ENCODE measurements at regions not wholly inside any gene's neighbourhood (a gene's known extent, or its start where the extent isn't known, plus 50 kb on each side); places are given as distances from the start of the nearest gene placed in this dataset.
"Not testable (repeated sequence)": the region's sequence is repeated elsewhere in the genome, so short reads cannot be mapped to it uniquely, and the experiment has no call there.

GRCh38 chr15:39409876-39410530, 170.9 kb upstream of the THBS1 start:
- no peak for FAIRE-seq

- FAIRE-seq, result no peak
Measured at GRCh38 chr15:39411102-39411989, 169.5 kb upstream of the THBS1 start.

DNA sequence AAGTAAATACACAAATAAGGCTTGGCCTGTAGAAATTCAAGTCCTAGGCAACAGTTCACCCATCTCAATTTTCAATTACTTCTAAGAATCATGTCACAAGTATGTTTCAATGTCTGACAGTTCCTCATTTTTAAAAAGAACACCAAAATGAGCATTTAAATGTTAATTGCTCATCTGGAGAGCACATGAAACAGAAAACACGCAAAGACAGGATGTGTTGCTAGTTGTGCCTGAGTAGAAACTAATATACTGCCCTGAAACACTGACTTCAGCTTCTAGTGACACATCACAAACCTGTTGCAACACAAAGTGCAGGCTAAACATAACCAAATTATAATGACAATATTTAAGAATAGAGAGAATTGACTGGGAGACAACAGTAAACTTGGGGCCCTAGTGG, 167.3 kb upstream of the THBS1 start:
- no peak for FAIRE-seq

- FAIRE-seq, result no peak
Measured at GRCh38 chr15:39414201-39414600, 166.7 kb upstream of the THBS1 start.

DNA sequence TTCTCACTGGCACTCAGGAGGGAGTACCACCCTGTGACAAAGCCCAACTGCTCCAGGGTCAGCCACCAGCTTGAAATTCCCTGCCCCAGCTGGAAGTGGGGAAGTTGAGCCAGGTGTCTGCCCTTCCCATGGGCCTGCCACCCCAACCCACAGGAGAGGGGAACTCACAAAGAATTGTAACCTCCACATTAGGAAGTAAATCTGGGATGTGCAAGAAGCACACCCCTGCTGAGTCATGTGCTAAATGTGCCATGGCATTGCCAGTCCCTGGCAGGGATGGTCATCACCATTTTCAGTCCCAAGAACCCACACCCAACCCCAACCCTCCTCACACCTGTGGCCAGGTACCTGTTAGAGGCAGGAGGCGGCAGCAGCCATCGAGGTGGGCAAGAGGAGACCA, 165.2 kb upstream of the THBS1 start:
- FAIRE-seq, result no peak

DNA sequence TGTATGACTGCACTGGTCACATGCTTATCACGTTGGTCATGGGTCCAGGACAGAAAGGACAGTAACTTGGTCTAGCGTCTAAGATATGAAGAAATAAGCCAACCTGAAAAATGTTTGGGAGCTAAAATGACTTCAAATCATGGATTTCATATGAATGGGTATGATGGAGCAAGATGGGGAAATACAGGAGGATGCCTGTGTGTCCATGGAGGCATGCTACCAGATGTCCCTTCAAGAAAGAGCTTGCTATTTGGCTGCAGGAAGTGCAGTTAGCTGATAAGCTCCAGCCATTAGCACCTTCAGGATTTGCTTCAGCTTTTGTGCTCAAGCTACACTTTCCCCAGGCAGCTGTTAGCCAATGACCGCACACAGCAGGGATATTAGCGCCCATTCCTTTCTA, 164.6 kb upstream of the THBS1 start:
- FAIRE-seq, result no peak

DNA sequence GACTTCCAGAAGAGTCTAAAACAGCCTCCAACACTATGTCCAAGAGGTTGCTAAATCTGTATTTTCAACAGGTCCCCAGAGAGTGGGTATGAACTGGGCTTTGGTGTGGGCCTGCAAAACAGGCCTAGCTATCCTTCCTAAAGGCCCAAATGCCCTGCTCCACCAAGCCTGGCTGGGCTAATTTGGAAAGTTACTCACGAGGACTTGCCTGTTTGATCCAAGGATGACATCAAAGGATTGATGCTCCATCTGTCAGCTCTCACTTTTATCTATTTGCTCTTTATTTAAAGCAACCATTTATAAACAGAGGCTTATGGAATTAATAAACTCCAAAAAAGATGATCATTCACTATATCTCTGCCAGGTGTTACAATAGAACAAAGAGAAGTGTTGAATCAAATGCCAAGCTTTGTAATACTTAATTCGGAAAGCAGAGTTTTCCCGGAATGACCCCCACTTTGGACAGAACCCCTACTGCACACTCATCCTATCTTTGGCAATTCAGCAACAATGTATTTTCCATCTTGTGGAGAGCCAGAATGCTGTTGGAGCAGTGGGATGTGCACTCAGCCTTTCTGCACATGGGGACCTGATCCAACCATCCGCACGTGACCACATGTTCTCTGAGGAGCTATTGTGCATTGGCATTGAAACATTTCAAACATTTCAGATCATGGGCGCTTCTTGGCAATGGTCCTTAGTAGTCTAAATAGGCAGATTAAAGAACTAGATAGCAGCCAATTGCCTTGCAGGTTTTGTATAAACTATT, 163.3 kb upstream of the THBS1 start:
- no peak for FAIRE-seq

GRCh38 chr15:39419651-39420050, 161.2 kb upstream of the THBS1 start:
- no peak for FAIRE-seq

DNA sequence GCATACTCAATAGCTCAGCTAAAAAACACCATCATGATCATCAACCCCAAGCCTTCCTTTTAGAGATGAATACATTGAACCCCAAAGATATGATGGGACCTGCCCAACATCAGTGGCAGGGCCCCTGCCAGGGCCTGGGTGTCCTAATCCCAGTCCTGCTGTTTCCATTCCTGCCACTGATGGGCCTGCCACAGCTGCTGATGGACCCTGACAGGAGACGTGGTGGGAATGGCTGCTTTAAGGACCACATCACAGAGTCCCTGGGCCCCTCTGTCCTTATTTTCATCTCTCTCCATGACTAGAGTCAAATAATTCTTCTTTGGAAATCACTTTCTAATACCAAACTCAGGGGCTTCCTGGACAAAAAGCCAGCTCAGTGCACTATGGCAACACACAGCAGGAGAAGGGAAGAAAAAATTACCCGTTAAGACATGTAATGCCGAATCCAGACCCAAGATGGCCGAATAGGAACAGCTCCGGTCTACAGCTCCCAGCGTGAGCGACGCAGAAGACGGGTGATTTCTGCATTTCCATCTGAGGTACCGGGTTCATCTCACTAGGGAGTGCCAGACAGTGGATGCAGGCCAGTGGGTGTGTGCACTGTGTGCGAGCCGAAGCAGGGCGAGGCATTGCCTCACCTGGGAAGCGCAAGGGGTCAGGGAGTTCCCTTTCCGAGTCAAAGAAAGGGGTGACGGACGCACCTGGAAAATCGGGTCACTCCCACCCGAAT, 160.6 kb upstream of the THBS1 start:
- not testable (repeated sequence) for FAIRE-seq

GRCh38 chr15:39420853-39421192, 160.1 kb upstream of the THBS1 start:
- FAIRE-seq, result not testable (repeated sequence)

DNA sequence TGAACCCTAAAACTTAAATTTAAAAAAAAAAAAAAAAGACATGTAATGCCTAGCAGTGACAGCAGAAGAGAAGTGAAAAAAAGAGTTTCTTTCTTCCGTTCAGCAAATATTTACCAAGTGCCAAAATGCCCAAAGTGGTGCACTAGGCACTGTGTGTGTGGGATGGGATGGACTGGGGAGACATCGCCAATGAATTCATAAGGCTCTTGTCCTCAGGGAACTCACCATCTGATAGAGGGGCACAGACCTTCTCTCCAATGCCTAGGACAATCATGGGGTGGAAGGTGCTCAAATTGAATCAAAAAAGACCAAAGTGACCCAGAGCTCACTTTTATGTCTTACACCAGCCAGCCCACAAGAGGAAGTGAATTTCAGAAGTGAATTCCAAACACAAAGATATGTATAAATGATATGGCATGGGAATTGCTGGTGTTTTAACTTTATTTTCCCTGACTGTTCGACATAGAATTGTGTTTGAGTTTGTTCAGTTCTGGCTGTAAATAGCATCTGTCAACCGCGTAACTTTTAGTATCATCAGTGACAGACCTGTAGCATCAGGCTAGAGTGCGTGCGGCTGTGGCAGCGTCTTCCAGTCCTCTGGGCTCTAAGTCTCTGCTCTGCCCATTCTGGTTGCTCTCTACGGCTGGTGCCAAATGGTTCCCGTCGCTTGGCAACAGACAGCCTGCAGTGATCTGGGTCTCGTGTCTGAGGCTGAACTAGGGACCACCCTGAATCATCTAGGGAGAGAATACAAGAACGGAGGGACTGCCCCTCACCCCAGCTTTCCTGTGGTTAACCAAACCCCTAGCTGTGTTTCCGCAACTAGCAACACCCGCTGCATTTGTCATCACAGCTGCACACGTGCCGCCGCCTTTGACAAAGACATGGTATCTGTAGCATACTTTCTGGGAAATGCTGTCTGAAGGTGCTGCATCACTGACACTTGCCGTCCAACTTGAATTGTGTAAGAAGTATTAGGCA, 154.0 kb upstream of the THBS1 start:
- FAIRE-seq, result no peak

DNA sequence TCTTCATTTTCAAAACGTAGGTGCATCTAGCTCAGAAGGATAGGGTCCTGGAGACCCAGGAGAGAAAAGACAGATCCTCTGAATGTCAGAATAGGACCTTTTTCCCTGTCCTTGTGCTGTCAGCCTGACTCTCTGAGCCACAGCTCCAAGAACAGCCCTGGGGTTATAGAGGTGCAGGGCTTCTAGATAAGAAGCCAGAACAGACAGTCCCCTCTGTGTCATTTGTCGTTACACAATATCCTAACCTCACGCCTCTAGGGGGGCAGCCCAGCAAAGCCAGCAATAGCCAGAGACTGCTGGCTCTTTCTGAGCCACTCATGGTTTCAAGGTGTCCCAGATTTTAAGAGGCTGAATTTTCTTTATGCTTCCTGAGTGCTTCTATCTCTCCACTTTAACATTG, 153.2 kb upstream of the THBS1 start:
- no peak for FAIRE-seq

- FAIRE-seq, result no peak
Measured at GRCh38 chr15:39429898-39430357, 151.0 kb upstream of the THBS1 start.

GRCh38 chr15:39430389-39430788, 150.5 kb upstream of the THBS1 start:
- no peak for FAIRE-seq

- no peak for FAIRE-seq
Measured at GRCh38 chr15:39431376-39431775, 149.5 kb upstream of the THBS1 start.

DNA sequence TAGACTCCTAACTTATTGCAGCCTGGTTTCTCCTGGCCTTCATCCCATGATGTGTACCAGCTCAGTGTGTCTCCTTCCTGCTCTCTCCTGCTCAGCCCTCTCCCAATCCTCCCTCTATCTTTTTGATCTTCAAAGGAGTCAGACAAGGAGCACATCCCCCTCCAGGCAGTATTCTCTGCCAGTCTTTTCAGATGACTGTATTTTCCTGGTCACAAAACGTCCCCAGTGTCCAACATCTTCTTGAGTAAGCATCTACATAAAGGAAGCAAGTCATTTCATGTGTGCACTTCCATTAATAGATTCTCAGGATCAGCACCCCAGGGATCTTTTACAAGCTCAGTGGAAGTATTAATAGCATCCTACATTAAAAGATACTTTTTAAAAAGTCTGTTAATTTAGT, 148.9 kb upstream of the THBS1 start:
- no peak for FAIRE-seq

DNA sequence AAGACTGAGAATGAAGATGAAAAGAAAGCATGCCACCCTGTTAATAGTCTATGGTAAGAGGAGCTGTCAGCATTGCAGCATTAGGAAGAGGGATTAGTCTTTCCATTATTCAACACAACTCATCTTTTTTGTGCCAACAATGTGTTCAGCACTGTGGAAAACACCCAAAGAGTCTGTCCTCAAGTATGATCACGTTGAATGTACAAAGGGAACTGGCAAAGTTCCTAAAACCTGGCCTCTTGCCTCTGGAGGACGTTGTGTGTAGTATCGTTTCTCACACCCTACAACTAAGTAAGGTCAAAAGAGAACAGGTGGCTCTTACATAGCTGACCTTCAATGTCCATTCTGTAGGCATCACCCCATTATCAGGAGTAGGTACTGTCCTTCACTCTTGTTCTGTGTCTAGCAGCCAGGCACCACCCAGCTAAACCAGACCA, 147.9 kb upstream of the THBS1 start:
- no peak for FAIRE-seq

GRCh38 chr15:39433376-39433775, 147.5 kb upstream of the THBS1 start:
- no peak for FAIRE-seq

DNA sequence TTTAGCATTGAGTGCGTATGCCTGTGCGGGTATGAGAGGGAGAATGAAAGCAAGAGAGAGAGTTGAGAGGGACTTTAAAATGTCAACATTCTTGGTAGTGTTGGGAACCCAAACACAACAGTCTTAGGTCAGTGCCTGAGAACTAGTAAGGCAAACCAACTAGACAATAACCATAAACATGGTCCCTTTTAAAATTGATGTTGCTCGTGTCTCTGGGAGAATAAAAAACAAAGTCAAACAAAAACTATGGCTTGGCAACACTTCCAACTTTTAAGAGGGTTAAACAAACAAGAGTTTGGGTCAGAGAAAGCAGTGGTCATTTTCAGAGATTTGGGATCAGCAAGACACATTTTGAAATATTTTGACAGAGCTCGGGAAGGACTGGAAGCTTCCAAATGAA, 146.7 kb upstream of the THBS1 start:
- FAIRE-seq, result no peak

DNA sequence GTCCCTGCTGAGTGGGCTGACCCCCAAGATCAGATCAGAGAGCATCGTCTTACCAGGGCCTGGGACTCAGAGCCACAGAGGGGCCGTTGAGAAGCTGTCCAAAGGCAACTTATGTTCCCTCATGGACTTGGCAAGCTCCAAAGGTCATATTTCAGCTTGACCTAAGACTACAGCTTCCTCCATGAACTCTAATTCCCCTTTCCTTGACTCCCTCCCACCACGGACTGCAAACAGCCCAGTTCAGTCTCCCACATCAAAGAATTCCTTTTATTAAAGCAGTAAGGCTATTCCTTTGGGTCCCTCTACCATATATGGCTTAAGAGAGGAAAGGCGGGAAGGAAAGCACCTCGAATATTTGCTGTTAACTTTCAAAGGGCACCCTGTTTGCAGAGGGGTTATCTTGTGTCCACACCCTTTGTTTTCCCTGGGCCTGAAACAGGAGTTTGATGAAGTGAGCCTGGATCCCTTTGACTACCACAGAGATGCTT, 146.1 kb upstream of the THBS1 start:
- FAIRE-seq, result no peak

- FAIRE-seq, result no peak
Measured at GRCh38 chr15:39435244-39435643, 145.6 kb upstream of the THBS1 start.
